NCI-H748 (cell line): ENCODE measurements at regions not wholly inside any gene's neighbourhood (a gene's known extent, or its start where the extent isn't known, plus 50 kb on each side); places are given as distances from the start of the nearest gene placed in this dataset.
"Not testable (repeated sequence)": the region's sequence is repeated elsewhere in the genome, so short reads cannot be mapped to it uniquely, and the experiment has no call there.

ENCODE experiments used
- DNase-seq: peaks from one replicate; lab custom pipeline; 2025; ENCODE audit not compliant: unreplicated experiment; lab: John Stamatoyannopoulos, UW

DNA sequence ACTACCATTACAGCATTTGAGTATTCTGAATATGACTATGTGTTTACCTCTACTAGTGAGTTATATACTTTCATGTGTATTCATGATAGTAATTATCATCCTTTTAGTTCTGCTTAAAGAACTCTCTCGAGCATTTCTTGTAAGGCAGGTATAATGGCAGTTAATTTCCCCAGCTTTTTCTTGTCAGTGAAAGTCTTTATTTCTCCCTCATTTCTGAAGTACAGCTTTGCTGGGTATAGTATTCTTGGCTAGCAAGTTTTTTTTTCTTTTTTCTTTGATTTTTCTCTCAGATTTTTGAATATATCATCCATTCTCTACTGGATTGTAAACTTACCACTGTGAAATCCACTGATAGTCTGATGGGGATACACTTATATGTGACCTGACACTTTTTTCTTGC, 165.9 kb upstream of the ARHGAP5 start:
- no peak for DNase-seq

DNA sequence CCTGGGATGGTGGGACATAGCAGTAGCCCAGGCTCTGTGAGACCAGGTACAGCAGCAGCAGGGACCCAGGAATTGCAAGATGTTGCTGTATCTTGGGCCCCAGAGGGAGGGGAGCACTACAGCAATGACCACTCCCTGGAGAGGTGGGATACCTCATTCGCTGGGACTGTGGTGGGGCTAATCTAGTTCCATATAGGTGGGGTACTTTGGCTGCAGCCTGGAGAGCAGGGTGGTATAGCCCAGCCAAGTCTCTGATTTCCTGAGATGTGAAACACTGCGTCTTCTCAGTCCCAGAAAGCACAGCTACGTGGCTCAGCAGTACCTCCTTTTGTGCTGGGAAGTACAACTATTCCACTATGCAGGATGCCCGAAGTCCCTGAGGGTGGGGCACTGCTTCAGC, 163.7 kb upstream of the ARHGAP5 start:
- DNase-seq: no peak

DNA sequence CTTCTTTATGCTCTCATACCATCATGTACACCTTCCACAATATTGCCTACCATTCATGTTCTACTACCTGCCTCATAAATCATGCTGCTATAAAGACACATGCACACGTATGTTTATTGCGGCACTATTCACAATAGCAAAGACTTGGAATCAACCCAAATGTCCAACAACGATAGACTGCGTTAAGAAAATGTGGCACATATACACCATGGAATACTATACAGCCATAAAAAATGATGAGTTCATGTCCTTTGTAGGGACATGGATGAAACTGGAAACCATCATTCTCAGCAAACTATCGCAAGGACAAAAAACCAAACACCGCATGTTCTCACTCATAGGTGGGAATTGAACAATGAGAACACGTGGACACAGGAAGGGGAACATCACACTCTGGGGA, 158.8 kb upstream of the ARHGAP5 start:
- not testable (repeated sequence) for DNase-seq

DNA sequence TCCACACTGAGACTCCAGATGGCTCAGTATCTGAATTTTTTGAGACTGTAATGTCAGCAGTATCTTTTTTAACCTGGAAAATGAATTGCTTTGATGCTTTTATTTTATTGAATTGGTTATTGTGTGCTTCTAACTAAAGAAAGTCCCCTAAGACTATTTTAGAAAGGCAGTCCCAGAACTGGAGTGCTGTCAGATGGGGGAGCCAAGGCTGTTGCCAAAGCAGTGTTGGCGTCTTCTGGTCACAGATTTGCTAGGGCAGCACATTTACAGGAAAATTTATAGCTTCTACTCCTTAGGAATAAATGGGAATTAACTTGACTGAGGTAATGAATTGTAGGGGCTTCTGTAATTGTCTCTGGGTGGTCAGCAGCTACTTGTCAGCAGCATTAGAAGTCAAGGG, 157.1 kb upstream of the ARHGAP5 start:
- no peak for DNase-seq

DNA sequence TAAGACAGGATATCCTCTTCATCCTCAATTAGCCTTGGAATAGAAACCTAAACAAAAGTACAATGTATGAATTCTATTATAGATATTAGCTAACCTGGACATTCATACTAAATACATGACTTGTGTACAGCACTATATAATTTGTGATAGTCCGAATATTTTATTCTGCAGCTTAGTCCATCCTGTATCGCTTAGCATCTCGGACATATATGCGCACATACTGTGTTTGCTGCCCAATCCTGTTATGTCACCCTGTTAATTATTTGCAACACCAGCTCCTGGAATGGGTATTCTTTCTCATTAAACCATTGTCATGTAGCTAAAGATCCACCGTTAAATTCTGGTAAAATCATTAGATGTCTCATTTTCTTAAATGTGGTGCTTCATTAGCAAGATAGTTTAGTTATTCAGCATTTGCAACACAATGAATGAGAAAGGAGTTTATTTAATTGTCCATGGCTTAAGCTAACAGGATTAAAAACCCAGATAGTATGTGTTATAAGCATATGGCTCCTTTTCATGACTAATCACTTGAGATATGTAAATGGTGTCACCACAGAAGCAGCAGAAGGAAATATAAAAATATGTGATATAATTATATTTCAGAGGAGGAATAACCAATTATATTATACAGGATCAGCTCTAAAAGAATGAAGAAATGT, 156.0 kb upstream of the ARHGAP5 start:
- DNase-seq: no peak

DNA sequence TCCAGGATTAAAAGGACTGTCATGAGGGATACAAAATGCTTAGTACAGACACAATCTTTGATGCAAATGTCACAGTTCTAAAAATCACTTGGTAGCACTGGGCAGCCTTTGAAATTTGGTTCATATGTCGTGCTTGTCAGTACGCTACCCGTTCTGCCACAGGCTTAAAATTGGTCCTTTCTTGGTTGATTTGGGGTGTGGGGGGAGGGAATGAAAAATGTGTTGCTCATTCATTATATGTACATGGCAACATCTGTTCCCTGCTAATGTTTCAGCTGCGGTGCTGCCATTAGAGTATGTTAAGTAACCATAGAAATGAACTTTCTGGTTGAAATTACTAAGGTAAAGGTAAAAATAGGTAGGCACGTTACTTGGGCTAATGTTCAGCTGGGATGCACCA, 155.4 kb upstream of the ARHGAP5 start:
- no peak for DNase-seq

DNA sequence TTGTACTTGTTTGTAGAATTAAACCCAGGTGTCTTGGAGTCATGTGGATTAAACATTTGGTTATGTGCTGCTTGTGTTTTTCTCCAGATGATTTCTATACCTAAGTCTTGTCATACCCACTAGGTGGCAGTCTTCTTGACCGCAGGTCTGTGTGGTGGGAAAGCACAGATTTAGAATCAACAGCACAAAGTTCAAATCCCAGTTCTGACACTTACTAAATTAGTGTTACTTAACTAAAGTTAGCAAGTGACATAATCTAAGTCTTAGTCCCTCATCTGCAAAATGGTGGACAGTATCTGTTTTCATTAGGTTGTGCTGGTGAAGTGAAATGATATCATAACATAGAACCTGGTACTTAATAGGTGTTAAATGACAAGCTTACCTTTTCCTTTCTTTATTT, 151.0 kb upstream of the ARHGAP5 start:
- DNase-seq: peak; percentile 65

DNA sequence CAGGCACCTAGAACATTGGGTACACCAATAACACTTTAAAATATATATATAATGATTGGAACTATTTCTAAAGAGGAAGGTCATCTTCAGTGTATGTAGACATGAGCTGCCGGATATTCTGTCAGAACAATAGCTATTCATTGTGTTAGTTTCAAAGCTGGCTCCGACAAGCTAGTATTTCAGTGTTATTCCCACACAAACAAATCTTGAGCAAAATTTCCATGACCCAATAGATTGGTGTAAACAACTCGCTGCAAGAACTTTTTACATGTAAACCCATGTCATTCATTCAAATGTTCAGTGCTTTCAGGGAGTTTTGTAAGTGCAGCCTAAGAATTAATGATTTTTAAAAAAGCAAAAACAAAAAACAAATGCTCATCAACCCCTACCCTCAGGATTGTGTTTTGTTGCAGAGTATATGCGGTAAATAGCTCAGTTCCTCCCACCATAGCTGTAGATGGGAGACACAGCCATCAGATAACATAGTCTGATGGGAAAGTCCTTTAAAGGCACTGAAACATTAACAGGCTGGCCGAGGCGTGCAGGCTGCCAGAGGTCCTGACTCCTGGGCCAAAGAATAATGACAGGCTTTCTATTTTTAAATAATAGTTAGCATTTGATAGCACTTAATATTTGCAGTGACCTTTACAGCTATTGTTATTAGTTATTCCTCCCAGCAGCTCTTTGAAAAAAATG, 150.3 kb upstream of the ARHGAP5 start:
- DNase-seq: no peak

DNA sequence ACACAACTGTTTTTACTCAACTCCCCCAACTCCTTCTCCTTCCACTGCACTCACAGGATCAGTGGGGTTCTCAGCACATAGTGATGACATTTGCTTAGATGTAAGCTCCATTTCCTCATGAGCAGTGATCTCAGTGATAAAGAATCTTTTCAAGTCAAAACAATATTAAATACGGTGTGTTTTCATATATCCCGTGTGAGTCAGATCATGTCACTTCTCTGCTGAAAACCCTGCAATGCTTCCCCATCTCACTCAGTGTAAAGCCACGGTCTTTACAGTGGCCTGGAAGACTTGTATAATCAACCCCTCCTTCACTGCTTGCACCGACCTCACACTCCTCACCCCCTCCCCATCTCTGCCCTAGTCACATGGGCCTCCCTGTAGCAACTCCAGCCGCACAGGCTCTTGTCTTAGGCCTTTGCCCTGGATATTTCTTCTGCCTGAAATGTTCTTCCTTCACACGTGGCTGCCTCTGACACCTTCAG, 149.7 kb upstream of the ARHGAP5 start:
- DNase-seq: no peak

DNA sequence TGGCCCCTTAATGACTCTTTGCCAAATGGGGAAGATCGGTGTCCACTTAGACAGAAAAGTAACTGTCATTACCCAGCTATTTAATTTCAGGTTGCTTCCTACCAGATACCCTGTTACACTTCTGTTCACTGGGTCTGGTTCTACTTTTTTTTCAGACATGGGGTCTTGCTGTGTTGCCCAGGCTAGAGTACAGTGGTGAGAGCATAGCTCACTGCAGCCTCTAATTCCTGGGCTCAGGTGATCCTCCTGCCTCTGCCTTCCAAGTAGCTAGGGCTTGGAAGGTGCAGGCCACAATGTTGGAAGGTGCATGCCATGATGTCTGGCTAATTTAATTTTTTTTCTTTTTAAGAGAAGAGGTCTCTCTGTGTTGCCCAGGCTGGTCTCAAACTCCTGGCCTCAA, 147.0 kb upstream of the ARHGAP5 start:
- DNase-seq: no peak

DNA sequence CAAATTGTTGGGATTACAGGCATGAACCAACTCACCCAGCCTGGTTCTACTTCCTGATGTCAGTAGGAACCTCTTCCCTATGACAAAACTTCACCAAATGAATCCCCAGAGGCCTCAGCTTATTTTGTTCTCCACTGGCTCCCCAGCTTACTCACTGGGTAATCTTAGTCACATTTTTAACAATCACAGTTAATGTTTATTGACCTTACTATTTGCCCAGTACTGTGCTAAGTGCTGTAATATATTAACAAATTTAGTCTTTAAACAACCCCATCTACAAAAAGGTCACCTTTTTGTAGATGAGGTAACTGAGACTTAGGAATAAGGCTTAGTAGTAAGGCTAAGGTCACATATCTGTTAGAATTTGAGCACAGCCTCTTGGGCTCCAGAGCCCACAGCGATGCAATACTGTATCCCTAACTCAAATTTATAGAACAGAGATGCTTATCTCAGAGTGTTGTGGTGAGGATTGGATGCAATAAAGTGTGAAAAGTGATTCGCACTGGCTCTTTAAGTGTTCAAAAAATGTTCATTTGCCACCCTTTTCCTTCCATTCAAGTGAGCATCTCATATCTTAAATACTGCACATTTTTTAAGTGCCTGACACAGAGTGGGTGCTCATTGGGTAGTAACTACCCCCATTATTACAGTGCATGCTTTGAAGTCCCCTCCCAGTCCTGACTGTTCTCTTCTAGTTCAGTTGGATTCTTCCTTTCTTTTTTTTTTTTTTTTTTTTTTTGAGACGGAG, 146.4 kb upstream of the ARHGAP5 start:
- DNase-seq: no peak

DNA sequence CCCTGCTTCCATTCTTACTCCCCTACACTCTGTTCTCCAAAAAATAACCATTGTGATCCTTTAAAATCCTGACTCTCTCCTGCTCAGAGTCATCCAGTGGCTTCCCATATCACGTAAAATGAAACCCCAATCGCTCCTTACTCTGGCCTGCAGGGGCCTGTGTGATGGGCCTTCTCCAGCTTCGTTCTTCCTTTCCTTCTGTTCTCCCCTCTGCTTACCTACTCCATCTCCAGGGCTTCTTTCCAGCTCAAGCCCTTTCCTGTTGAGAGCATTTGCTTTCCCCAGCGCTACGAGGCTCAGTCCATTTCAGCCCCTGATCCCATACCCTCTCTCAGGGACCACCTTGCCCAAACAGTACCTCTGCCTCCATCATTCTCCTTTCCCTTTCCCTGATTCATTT, 144.4 kb upstream of the ARHGAP5 start:
- no peak for DNase-seq

DNA sequence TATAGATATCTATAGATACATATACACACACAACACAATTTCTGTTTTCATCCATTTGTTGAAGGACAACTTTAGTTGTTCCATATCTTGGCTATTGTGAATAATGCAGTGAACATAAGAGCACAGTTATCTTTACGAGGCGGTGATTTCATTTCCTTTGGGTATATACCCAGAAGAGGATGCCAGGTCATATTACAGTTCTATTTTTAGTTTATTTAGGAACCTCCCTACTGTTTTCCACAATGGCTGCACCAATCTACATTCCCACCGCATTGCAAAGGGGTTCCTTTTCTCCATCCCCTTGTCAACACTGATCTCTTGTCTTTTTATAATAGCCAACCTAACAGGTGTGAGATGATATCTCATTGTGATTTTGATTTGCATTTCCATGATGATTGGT, 143.4 kb upstream of the ARHGAP5 start:
- DNase-seq: peak; percentile 86

DNA sequence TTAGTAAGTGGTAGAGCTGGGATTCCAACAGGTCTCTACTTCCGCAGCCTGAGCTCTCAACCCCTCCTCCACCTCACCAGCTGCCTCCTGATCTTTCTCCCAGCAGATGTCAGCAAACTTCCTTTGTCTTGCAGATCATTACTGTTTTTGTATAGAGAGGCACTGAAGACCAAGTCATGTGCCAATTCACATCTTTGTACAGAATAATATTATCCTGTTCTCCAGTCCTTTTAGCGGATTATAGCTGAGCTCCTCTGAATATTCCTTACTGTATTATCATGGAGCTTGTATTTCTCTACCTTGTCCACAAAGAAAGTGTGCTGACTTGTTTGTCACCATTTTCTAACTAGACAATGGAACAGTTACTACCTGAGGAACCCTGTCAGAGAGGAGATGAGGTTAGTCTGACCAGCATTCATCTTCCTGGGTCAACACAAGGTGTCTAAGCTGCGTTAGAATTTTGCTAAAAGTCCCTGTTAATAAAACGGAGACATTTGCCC, 142.3 kb upstream of the ARHGAP5 start:
- DNase-seq: peak; percentile 85

DNA sequence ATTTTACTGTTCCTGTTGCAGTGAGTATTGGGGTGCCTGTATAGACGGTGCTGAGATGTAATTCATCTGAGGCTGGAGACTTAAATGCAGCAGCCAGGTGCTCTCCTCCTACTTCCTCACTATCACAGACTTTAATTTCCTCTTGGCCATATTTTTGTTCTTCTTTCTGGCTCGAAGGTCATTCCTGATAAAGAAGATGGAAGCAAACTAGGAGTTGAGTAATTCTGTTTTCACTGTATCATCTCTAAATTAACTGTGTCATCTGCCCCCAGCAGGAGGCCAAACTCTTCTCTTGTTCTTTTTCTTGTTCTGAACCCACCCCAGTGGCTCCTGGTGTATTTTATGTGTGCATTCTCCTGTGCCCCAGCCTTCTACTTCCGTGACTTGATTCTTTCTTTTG, 141.7 kb upstream of the ARHGAP5 start:
- DNase-seq: no peak

DNA sequence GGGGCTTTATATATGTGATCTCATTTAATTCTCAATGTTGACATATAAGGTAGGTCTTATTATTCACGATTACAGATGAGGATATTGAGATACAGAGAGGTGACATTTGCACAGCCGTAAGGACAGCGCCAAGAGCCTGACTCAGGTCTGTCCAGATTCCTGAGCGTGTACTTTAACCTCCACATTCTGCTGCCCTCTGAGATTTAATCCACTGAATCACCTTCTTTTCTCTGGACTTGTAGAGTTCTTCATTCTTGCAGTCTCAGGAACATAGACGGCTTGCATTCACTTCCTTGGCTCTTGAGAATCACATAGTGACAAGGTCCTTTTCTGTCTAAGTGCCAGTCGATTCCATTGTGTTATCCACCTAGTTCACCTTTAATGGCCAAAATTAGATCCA, 141.0 kb upstream of the ARHGAP5 start:
- no peak for DNase-seq

DNA sequence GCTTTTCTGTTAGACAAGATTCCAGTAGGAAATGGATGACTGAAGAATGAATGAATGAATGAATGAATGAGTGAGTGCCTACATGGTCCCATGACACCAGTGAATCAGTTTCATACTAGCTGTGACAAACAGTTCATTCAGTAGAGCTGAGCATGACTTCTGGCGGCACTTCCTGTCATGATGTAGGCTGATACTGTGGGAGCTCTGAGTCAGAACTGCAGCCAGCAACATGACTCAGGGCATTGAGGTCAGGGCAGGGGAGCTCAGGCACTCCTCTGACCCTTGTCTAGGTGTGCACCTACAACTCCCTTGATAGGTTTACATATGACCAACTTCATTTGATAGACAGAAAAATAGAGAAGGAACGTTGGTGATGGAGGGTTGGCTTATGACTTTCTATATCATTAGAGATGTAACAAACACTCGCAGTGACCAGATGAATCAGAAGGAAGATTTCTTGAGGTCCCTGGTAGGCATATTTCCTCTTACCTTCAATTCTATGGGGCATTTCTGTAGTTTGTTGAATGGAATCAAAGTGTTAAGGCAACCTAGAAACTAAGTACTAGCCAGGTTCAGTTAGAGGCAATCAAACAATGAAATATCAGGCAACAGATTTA, 139.3 kb upstream of the ARHGAP5 start:
- no peak for DNase-seq

DNA sequence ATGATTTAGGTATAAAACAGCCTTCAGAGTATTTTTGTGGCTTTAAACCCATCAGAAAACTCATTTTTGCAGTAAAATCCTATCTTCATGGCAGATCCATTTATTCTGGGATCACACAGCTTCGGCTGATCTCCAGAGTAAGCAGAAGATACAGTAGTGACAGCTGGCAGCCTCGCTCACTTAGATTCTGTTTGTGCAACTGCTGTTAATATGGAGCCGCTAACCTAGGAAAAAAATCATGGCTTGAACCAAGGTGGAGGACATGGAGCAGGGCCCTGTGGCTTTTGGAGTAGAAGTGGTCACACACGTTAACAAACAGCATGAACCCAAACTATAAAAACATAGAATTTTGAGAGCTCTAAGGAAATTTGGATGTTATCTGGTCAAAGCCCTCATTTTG, 137.2 kb upstream of the ARHGAP5 start:
- DNase-seq: peak; percentile 34

DNA sequence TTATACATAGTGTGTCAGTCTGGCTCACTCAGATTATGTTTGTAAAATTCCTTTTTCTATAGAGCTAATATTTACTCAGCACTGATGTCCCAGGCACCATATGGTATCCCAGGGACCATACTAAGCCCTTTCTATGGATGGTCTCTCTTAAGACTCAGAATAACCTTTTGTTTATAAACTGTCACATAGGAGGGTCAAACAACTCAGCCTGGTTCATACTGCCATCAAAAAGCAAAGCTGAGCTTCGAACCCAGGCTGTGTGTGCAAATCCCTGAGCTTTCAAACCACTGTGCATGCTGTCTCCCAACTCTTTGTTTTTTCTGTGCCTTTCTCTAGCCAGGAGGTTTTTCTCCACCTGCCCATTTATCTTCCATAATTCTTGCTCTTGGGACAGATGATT, 135.6 kb upstream of the ARHGAP5 start:
- peak; percentile 28 for DNase-seq

DNA sequence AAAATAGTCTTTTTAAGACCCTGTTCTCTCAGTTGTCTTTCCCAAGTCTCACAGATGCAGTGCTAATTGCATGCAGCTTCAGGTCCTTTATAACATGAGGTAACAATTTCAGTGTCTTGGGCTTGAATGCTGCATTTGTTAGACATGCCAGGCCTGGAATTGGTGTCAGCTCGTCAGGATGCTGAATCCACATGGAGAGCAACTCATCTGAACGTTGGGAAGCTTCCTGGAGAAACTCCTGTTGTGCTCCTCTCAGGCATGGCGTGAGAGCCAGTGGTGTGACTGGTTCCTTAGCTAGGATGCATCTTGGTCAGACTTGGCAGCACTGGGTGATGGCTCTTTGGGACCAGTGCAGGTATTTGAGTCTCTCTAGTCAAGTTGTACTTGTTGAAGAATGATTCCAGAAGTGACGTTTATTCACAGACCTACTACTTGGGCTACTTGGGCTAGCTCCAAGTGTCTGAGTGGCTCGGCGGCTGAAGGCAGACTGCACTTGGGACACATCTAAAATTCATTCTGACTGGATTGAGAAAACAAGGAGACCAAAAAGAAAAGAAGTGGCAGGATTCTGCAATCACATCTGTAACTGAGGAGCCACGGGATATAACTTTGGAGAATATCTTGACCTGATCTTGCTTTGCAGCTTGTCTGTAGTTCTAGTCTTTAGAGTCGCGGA, 134.8 kb upstream of the ARHGAP5 start:
- no peak for DNase-seq

DNA sequence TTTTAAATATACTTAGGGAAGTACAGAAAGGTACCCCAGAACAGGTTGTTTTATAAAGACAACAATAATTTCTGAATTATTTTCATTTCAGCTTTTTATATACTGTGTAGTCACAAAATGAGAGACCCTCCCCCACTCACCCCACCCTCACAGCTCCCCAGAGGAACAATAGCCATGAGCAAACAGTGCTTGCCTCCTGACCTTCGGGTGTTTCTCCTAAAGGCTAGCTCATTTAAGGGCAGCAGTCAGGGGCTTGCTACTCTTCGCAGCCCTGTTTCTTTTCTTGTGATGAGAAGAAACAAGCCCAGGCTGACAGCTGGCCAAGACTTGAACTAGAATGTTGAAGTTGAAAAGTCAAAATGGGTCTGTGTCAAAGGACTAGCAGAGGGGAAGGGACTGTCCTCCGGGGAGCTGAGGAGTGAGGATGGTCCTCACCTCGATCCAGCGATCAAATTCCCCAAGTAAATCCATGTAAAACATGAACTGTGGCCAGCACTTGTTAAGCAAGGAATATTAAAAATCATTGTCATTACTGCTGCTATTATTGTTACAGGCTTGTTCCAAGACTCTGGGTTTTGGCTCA, 133.8 kb upstream of the ARHGAP5 start:
- no peak for DNase-seq
